ENCODE measurements at regions not wholly inside any gene's neighbourhood (a gene's known extent, or its start where the extent isn't known, plus 50 kb on each side); places are given as distances from the start of the nearest gene placed in this dataset.

DNA sequence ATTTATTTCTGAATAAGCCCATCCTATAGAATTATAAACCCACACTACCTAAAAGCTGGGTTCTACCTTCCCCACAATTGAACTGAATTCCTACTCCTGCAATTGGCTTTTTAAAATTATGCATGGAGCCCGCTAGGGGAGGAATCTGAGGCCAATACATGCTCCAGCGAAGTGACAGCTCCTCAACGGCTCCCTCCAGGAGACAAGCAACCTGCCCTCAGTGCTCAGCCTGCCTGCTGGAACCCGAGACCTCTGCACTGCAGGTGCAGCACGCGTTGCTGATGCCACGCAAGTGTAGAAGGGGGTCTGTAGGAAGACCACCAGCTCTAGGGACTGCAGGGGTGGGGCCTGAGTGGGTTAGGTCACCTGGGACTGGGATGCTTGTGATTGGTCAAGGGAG lies 170.2 kb upstream of the CDYL start:
- no peak overlapping the region for H3K4me3 ChIP-seq (ENCODE audit: low read depth, low read length)
- no peak for DNase-seq (ENCODE audit: low read depth)
- no peak for FAIRE-seq
- H3K27me3 ChIP-seq (ENCODE audit: control insufficient read depth, insufficient read depth, low read length), result no peaks in the 10 kb centered on the region
- TF ChIP-seq, protein P1, sequence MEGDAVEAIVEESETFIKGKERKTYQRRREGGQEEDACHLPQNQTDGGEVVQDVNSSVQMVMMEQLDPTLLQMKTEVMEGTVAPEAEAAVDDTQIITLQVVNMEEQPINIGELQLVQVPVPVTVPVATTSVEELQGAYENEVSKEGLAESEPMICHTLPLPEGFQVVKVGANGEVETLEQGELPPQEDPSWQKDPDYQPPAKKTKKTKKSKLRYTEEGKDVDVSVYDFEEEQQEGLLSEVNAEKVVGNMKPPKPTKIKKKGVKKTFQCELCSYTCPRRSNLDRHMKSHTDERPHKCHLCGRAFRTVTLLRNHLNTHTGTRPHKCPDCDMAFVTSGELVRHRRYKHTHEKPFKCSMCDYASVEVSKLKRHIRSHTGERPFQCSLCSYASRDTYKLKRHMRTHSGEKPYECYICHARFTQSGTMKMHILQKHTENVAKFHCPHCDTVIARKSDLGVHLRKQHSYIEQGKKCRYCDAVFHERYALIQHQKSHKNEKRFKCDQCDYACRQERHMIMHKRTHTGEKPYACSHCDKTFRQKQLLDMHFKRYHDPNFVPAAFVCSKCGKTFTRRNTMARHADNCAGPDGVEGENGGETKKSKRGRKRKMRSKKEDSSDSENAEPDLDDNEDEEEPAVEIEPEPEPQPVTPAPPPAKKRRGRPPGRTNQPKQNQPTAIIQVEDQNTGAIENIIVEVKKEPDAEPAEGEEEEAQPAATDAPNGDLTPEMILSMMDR (IDR thresholded peaks at IDR 0.05; ENCODE audit: insufficient read depth, low read length, severe bottlenecking), result no peak
- H3K36me3 ChIP-seq (ENCODE audit: control insufficient read depth, insufficient read depth, low read length), result no peaks in the 10 kb centered on the region

DNA sequence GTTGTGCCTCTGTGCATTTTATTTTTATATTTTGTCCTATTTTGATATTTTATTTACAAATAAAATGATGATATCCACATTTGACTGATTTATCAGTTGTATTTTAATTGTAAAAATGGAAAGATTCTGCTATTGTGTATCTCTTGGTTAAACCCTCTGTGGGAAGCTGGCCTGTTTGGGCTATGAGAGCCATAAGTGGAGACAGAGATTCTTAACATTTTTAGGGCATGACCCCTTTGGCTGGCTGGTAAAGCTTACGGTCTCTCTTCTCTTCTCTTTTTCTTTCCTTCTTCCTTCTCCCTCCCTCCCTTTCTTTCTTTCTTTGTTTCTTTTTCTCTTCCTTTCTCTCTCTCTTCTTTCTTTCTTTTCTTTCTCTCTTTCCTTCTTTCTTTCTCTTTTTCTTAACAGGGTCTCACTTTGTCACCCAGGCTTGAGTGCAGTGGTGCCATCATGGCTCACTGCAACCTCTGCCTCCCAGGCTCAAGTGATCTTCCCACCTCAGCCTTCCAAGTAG lies 172.3 kb upstream of the CDYL start:
- no peak overlapping the region for H3K4me3 ChIP-seq (ENCODE audit: low read depth, low read length)
- no peaks in the 10 kb centered on the region for H3K27me3 ChIP-seq (ENCODE audit: control insufficient read depth, insufficient read depth, low read length)
- TF ChIP-seq, protein P1 (IDR thresholded peaks at IDR 0.05; ENCODE audit: insufficient read depth, low read length, severe bottlenecking), result no peak
- no peaks in the 10 kb centered on the region for H3K36me3 ChIP-seq (ENCODE audit: control insufficient read depth, insufficient read depth, low read length)
- FAIRE-seq, result no peak
- DNase-seq (ENCODE audit: low read depth), result no peak

DNA sequence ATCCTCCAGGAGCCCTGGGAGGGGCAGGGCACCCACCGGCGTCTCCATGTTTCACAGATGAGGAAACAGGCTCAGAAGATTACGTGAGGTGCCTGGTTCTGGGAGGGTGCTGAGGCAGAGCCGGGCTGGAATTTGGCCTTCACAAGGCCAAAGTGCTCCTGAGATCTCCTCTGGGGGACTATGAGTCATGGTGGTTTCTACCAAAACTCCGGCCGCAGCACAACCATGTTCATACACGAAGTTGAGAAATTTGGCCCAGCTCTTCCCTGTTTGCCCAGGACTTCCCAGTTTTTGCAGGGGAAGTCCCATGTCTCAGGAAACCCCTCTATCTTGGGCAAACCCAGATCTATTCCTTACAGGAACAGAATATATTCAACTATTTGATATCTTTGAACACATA lies 172.9 kb upstream of the CDYL start:
- no peak overlapping the region for H3K4me3 ChIP-seq (ENCODE audit: low read depth, low read length)
- DNase-seq (ENCODE audit: low read depth) (peak; percentile 99), FAIRE-seq (no peak)
- no peaks in the 10 kb centered on the region for H3K27me3 ChIP-seq (ENCODE audit: control insufficient read depth, insufficient read depth, low read length)
- TF ChIP-seq, protein P1 (IDR thresholded peaks at IDR 0.05; ENCODE audit: insufficient read depth, low read length, severe bottlenecking), result no peak
- no peaks in the 10 kb centered on the region for H3K36me3 ChIP-seq (ENCODE audit: control insufficient read depth, insufficient read depth, low read length)

DNA sequence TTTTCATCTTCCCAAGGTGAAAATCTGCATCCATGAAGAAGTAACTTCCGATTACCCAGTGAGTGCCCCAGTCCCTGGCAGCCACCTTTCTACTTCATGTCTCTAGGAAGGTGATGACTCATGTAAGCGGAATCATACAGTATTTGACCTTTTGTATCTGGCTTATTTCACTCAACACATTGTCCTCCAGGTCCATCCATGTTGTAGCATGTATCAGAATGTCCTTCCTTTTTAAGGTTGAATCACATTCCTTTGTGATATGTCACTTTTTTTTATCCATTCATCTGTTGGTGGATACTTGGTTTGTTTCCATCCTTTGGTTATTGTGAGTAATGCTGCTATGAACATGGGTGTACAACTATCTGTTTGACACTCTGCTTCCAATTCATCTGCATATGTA lies 176.3 kb upstream of the CDYL start:
- peak; percentile 100 for DNase-seq (ENCODE audit: low read depth)
- no peaks in the 10 kb centered on the region for H3K36me3 ChIP-seq (ENCODE audit: control insufficient read depth, insufficient read depth, low read length)
- H3K27me3 ChIP-seq (ENCODE audit: control insufficient read depth, insufficient read depth, low read length), result no peaks in the 10 kb centered on the region
- peak; percentile 99 for FAIRE-seq
- no peak overlapping the region for H3K4me3 ChIP-seq (ENCODE audit: low read depth, low read length)
- TF ChIP-seq, protein P1 (IDR thresholded peaks at IDR 0.05; ENCODE audit: insufficient read depth, low read length, severe bottlenecking), result no peak

DNA sequence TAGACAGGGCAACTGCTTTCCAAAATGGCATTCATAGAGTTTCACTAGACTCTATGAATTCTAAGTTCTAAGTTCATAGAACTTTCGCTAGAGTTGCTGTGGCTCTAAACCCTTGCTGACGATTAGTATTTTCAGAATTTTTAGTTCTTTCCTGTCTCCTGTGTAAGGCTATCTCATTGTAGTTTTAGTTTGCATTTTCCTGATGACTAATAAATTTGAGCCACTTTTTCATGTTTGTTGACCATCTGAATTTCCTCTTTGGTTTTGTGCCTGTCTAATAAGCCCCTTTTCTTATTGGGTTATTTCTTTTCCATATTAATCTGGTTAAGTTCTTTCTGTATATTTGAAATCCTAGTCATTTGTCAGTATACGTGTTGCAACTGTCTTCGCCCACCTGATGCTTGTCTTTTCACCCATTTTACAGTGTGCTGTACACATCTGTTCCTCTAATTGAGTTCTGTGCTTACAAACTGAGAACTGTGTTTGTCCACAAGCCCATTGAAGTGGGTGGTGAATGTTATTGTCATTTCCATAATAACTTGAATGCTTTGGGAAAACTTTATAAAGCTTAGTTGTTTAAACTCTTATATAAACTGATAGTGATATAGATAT lies 177.7 kb upstream of the CDYL start:
- Histone ChIP-seq H3K27me3 (ENCODE audit: control insufficient read depth, insufficient read depth, low read length) (no peaks in the 10 kb centered on the region), H3K36me3 (ENCODE audit: control insufficient read depth, insufficient read depth, low read length) (no peaks in the 10 kb centered on the region), H3K4me3 (ENCODE audit: low read depth, low read length) (no peak overlapping the region)
- FAIRE-seq (no peak), DNase-seq (ENCODE audit: low read depth) (peak; percentile 26)
- TF ChIP-seq, protein P1 (IDR thresholded peaks at IDR 0.05; ENCODE audit: insufficient read depth, low read length, severe bottlenecking), result no peak

DNA sequence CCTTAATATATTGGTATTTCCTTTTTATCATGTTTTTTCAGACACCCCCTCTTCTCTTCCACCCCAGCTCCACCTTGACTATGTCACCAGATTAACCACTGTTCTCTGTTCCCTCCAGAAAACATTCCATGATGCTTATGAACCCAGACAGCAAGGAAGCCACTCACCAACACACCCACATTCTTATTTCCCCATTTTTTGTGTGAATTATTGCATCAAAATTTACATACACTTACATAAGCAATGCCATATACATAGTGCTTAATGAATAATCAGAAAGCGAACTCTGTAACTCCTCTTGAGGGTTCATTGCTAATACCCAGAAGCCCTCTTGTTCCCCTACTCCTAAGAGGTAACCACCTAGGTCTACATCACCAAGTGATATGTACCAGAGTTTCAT lies 182.3 kb upstream of the CDYL start:
- Histone ChIP-seq H3K27me3 (ENCODE audit: control insufficient read depth, insufficient read depth, low read length) (no peaks in the 10 kb centered on the region), H3K36me3 (ENCODE audit: control insufficient read depth, insufficient read depth, low read length) (no peaks in the 10 kb centered on the region), H3K4me3 (ENCODE audit: low read depth, low read length) (no peak overlapping the region)
- peak; percentile 61 for DNase-seq (ENCODE audit: low read depth)
- no peak for FAIRE-seq
- TF ChIP-seq, protein P1 (IDR thresholded peaks at IDR 0.05; ENCODE audit: insufficient read depth, low read length, severe bottlenecking), result no peak

All from bronchial epithelial cell (primary cell).